GM10266 (cell line): ENCODE measurements at regions not wholly inside any gene's neighbourhood (a gene's known extent, or its start where the extent isn't known, plus 50 kb on each side); places are given as distances from the start of the nearest gene placed in this dataset.

Experiments
- DNase-seq: peaks from one replicate; pipeline ENCODE4 v3.0.0; 2012; ENCODE audit errors: extremely low spot score
- TF ChIP-seq, protein P1 (sequence below): IDR thresholded peaks from 2 replicates; pipeline ENCODE4 v1.5.1; 2012; ENCODE audit warnings: mild to moderate bottlenecking, low read depth; ENCODE audit not compliant: control insufficient read depth, insufficient read depth; ENCODE audit errors: missing control alignments

DNA sequence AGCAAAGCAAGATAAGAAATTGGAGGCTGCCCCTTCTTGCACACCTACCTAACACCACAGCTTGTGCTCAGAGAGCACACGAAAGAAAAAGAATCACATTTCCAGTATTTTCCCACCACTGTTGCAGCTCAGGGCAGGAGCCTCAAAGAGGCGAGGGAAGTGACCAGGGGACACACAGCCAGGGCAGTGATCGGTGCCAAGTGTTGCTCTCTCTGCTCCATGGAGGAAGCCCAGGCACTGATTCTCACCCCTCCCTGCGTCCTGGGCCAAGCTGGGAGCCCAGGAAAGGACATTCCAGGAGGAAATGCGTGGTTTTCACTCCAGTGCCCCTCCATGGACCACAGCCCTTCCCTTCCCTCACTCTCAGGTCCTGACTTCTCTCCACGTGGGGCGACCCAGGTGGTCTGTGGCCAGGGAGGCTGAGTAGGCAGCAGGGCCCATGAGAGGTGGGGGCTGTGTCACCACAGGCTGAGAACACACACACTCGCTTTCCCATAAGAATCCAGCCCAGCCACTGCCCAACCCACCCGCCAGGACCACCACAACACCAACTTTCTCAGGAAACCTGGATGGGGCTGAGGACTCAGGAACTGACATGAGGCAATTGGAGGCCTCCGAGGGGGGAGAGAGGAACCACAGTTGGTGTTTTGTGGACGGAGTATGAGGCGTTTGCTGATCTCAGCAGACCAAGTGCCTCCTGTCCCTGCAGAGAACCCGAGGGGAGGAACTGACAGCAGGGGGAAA is 81.7 kb upstream of the MAFB start:
- TF ChIP-seq, protein P1, sequence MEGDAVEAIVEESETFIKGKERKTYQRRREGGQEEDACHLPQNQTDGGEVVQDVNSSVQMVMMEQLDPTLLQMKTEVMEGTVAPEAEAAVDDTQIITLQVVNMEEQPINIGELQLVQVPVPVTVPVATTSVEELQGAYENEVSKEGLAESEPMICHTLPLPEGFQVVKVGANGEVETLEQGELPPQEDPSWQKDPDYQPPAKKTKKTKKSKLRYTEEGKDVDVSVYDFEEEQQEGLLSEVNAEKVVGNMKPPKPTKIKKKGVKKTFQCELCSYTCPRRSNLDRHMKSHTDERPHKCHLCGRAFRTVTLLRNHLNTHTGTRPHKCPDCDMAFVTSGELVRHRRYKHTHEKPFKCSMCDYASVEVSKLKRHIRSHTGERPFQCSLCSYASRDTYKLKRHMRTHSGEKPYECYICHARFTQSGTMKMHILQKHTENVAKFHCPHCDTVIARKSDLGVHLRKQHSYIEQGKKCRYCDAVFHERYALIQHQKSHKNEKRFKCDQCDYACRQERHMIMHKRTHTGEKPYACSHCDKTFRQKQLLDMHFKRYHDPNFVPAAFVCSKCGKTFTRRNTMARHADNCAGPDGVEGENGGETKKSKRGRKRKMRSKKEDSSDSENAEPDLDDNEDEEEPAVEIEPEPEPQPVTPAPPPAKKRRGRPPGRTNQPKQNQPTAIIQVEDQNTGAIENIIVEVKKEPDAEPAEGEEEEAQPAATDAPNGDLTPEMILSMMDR: no peak
- no peak for DNase-seq

- TF ChIP-seq, protein P1: no peak
- DNase-seq: no peak
These were observed 82.2 kb upstream of the MAFB start for GRCh38 chr20:40771308-40771610.

DNA sequence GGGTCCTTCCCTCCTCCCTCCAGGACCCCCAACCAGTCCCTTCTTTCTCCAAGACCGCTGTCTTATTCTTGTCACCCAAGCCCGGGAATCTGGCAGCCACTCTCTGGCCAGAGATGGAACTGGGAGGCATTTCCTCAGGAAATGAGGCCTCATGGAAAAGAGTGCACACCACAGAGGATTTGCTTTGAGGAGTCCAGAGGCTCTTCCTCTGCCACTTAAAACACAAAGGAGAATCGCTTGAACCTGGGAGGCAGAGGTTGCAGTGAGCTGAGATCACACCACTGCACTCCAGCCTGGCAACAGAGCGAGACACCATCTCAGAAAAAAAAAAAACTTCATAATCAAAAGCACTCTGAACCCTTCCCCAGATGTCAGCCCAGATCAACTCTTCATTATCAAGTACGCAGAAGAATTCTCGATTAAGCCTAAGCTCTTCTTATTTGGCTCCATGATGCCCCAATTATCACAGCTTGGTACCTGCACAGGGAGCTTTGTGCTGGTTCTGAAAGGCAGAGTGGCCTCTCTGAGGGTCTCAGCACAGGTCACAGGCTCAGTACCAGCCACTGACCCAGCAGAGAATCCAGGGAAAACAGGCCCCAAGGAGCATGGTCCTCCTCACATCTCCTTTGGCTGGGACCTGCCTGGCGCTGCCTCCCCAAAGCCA is 82.9 kb upstream of the MAFB start:
- no peak for DNase-seq
- TF ChIP-seq, protein P1: no peak

GRCh38 chr20:40773376-40773775 is 84.3 kb upstream of the MAFB start:
- no peak for DNase-seq
- TF ChIP-seq, protein P1: no peak

GRCh38 chr20:40774252-40774651 is 85.2 kb upstream of the MAFB start:
- DNase-seq: no peak

GRCh38 chr20:40775561-40776146 is 86.6 kb upstream of the MAFB start:
- no peak for DNase-seq
- TF ChIP-seq, protein P1: no peak

More at GRCh38 chr20:40774252-40774651, 85.2 kb upstream of the MAFB start:
- TF ChIP-seq, protein P1: no peak
